GM23338 (cell line): ENCODE measurements at regions not wholly inside any gene's neighbourhood (a gene's known extent, or its start where the extent isn't known, plus 50 kb on each side); places are given as distances from the start of the nearest gene placed in this dataset.

Experiments
- ATAC-seq: fragments of 200-7000 bp; cut with Tn5 transposase; 3 replicates; pipeline ENCODE4 v1.9.1; 2020
- DNase-seq: peaks from one replicate; pipeline ENCODE4 v3.0.0-alpha.2; 2015; ENCODE audit warnings: low spot score
- H2AFZ ChIP-seq: fragments of 200-600 bp; sonication (generic); 2 replicates; pipeline ENCODE4 v1.8.0; 2016; ENCODE audit warnings: antibody characterized with exemption, mild to moderate bottlenecking, moderate library complexity
- H3F3A ChIP-seq: fragments of 200-600 bp; sonication (generic); replicated peaks from 2 replicates; pipeline ENCODE4 v1.8.0; 2017; ENCODE audit warnings: antibody characterized with exemption, mixed run types, low read depth
- H3K27ac ChIP-seq: fragments of 200-600 bp; sonication (generic); 2 replicates; pipeline ENCODE4 v1.6.1; 2016; ENCODE audit warnings: low read depth
- H3K27me3 ChIP-seq: fragments of 200-600 bp; sonication (generic); 2 replicates; pipeline ENCODE4 v1.8.0; 2016; ENCODE audit warnings: mild to moderate bottlenecking, mixed run types, moderate library complexity; ENCODE audit not compliant: insufficient read depth
- H3K36me3 ChIP-seq: fragments of 200-600 bp; sonication (generic); 2 replicates; pipeline ENCODE4 v1.8.0; 2016; ENCODE audit warnings: mild to moderate bottlenecking; ENCODE audit not compliant: insufficient read depth
- H3K4me1 ChIP-seq: fragments of 200-600 bp; sonication (generic); 2 replicates; pipeline ENCODE4 v1.8.0; 2016; ENCODE audit warnings: mild to moderate bottlenecking, moderate library complexity; ENCODE audit not compliant: insufficient read depth
- H3K4me2 ChIP-seq: fragments of 200-600 bp; sonication (generic); 2 replicates; pipeline ENCODE4 v1.7.1; 2017; ENCODE audit warnings: mixed run types
- H3K4me3 ChIP-seq: fragments of 200-600 bp; sonication (generic); 2 replicates; pipeline ENCODE4 v1.6.1; 2016; ENCODE audit warnings: mixed run types
- H3K79me2 ChIP-seq: fragments of 200-600 bp; sonication (generic); replicated peaks from 2 replicates; pipeline ENCODE4 v1.8.0; 2017; ENCODE audit warnings: mild to moderate bottlenecking; ENCODE audit not compliant: insufficient read depth
- H3K9me2 ChIP-seq: fragments of 200-600 bp; sonication (generic); 2 replicates; pipeline ENCODE4 v1.8.0; 2017; ENCODE audit not compliant: insufficient read depth
- H4K20me1 ChIP-seq: fragments of 200-600 bp; sonication (generic); replicated peaks from 2 replicates; pipeline ENCODE4 v1.8.0; 2017; ENCODE audit warnings: mild to moderate bottlenecking; ENCODE audit not compliant: insufficient read depth
- H3K27ac Mint-ChIP-seq: 2 replicates; pipeline ENCODE4 v1.8.0; 2020; ENCODE audit warnings: inconsistent platforms, mild to moderate bottlenecking, moderate library complexity, mixed read lengths
- H3K27me3 Mint-ChIP-seq: 3 replicates; pipeline ENCODE4 v1.8.0; 2022; ENCODE audit warnings: low read depth, mild to moderate bottlenecking, moderate library complexity, mixed read lengths, inconsistent platforms; ENCODE audit not compliant: insufficient read depth, poor library complexity
- H3K36me3 Mint-ChIP-seq: 3 replicates; pipeline ENCODE4 v1.8.0; 2021; ENCODE audit warnings: low read depth, mild to moderate bottlenecking, inconsistent platforms, moderate library complexity, mixed read lengths
- H3K4me1 Mint-ChIP-seq: 3 replicates; pipeline ENCODE4 v1.8.0; 2020; ENCODE audit warnings: mild to moderate bottlenecking, inconsistent platforms, mixed read lengths
- H3K4me3 Mint-ChIP-seq: 3 replicates; pipeline ENCODE4 v1.8.0; 2021; ENCODE audit warnings: moderate library complexity, mild to moderate bottlenecking, inconsistent platforms, mixed read lengths
- H3K9me3 Mint-ChIP-seq: 3 replicates; pipeline ENCODE4 v1.8.0; 2020; ENCODE audit warnings: moderate library complexity, mild to moderate bottlenecking, inconsistent platforms, mixed read lengths
- CTCF ChIP-seq, 2 experiments: fragments of 200-600 bp in 1 of 2; sonication (generic) in 1 of 2; conservative IDR thresholded peaks; 2 replicates each; pipeline versions ENCODE4 v1.5.1 to v1.6.1; 2016 to 2017; ENCODE audit warnings: antibody characterized with exemption in 2 of 2, low read depth in 2 of 2, mild to moderate bottlenecking in 2 of 2, moderate library complexity in 1 of 2
- EZH2 ChIP-seq: fragments of 200-600 bp; sonication (generic); IDR thresholded peaks from one replicate; pipeline ENCODE4 v1.8.0; 2017; ENCODE audit warnings: antibody characterized with exemption, mild to moderate bottlenecking, low read depth; ENCODE audit not compliant: unreplicated experiment
- NANOG ChIP-seq: IDR thresholded peaks from 2 replicates; pipeline ENCODE4 v1.6.1; 2016; ENCODE audit warnings: antibody characterized with exemption, borderline replicate concordance
- TF ChIP-seq, protein P1 (sequence below): IDR thresholded peaks from one replicate; pipeline ENCODE4 v1.6.1; 2018; ENCODE audit warnings: antibody characterized with exemption; ENCODE audit not compliant: unreplicated experiment
- TF ChIP-seq, protein P2 (sequence below): IDR thresholded peaks from 2 replicates; pipeline ENCODE4 v1.6.1; 2016; ENCODE audit warnings: antibody characterized with exemption
- TF ChIP-seq, protein P3 (sequence below): fragments of 250-450 bp; sonication (Bioruptor Pico); IDR thresholded peaks from 2 replicates; pipeline ENCODE4 v1.5.0; 2020; ENCODE audit warnings: mild to moderate bottlenecking, moderate library complexity

DNA sequence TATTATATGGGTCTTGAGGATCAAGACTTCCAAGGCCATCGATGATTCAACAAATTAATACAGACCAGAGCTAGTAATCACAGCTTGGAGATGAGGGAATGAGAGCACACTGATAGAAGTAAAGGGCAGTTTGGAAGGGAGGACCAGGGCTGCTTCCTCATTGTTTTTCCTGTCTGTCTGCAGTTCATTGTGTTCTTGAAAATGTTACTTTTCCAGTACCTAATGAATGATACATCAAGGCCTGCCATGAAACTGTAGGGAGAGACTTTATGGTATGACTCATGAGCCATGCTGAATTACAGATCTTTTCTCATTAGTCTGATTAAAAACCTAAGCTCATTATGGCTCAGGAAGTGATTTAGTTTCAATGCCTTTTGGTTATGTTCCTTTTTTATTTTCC, 855.6 kb downstream of the KCNA4 start (continued):
- TF ChIP-seq, protein P1, sequence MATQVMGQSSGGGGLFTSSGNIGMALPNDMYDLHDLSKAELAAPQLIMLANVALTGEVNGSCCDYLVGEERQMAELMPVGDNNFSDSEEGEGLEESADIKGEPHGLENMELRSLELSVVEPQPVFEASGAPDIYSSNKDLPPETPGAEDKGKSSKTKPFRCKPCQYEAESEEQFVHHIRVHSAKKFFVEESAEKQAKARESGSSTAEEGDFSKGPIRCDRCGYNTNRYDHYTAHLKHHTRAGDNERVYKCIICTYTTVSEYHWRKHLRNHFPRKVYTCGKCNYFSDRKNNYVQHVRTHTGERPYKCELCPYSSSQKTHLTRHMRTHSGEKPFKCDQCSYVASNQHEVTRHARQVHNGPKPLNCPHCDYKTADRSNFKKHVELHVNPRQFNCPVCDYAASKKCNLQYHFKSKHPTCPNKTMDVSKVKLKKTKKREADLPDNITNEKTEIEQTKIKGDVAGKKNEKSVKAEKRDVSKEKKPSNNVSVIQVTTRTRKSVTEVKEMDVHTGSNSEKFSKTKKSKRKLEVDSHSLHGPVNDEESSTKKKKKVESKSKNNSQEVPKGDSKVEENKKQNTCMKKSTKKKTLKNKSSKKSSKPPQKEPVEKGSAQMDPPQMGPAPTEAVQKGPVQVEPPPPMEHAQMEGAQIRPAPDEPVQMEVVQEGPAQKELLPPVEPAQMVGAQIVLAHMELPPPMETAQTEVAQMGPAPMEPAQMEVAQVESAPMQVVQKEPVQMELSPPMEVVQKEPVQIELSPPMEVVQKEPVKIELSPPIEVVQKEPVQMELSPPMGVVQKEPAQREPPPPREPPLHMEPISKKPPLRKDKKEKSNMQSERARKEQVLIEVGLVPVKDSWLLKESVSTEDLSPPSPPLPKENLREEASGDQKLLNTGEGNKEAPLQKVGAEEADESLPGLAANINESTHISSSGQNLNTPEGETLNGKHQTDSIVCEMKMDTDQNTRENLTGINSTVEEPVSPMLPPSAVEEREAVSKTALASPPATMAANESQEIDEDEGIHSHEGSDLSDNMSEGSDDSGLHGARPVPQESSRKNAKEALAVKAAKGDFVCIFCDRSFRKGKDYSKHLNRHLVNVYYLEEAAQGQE: no peak

DNA sequence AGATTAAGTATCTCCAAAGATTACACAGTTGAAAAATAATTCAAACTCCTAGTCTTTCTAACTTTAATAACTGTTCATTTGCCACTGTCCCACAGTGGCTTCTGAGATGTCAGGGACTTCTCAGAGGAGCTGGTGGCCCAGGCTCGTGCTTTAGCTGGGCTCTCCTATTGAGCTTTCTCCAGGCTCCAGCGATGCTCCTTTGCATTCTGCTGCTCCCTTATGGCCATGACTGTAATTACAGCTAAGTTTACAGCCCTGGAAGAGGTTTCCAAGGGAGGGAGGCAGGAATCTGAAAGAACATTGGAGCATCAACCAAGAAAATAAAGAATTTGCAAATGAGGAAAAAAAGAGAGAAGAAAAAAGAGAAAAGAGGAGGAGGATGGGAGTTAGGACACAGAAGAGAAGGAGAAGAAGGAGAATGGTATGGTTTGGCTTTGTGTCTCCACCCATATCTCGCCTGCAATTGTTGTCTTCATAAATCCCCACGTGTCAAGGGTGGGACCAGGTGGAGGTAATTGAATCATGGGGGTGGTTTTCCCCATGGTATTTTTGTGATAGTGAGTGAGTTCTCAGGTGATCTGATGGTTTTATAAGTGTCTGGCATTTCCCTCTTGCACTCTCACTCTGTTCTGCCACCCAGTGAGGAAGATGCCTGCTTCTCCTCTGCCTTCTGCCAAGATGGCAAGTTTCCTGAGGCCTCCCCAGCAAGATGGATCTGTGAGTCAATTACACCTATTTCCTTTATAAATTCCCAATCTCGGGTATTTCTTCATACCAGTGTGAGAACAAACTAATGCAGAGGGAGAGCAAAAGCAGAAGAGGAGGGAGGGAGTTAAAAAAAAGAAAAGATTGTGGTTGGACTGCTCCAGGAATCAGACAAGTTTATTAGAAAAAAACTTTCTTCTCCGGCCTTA, 857.0 kb downstream of the KCNA4 start:
- no peaks in the 10 kb centered on the region for H3K36me3 Mint-ChIP-seq
- Histone ChIP-seq H3F3A (no peaks in the 10 kb centered on the region), H3K36me3 (no peaks in the 10 kb centered on the region), H2AFZ (no peak overlapping the region), H3K4me2 (no peak overlapping the region), H3K27me3 (no peaks in the 10 kb centered on the region), H3K27ac (no peak overlapping the region), H4K20me1 (no peaks in the 10 kb centered on the region), H3K4me1 (no peaks in the 10 kb centered on the region), H3K9me2 (no peaks in the 10 kb centered on the region), H3K4me3 (no peak overlapping the region), H3K79me2 (no peaks in the 10 kb centered on the region)
- peaks cover 9% of the 10 kb centered on the region; the same call in 2 of the 3 replicates for H3K4me1 Mint-ChIP-seq
- no peak overlapping the region for H3K27ac Mint-ChIP-seq
- peaks cover 2% of the 10 kb centered on the region for H3K27me3 Mint-ChIP-seq
- no peak overlapping the region for H3K4me3 Mint-ChIP-seq
- H3K9me3 Mint-ChIP-seq: no peaks in the 10 kb centered on the region; the same call in 2 of the 3 replicates
- ATAC-seq: peak; percentile 97
- DNase-seq: peak; percentile 84
- TF ChIP-seq, protein P2, sequence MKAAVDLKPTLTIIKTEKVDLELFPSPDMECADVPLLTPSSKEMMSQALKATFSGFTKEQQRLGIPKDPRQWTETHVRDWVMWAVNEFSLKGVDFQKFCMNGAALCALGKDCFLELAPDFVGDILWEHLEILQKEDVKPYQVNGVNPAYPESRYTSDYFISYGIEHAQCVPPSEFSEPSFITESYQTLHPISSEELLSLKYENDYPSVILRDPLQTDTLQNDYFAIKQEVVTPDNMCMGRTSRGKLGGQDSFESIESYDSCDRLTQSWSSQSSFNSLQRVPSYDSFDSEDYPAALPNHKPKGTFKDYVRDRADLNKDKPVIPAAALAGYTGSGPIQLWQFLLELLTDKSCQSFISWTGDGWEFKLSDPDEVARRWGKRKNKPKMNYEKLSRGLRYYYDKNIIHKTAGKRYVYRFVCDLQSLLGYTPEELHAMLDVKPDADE: no peak
- TF ChIP-seq CTCF (conservative IDR thresholded peaks at IDR 0.05; ENCODE audit: low read depth in 2 of 2) (peak; percentile 81 to 86), EZH2 (no peak), NANOG (no peak)
- TF ChIP-seq, protein P1: no peak
- TF ChIP-seq, protein P3, sequence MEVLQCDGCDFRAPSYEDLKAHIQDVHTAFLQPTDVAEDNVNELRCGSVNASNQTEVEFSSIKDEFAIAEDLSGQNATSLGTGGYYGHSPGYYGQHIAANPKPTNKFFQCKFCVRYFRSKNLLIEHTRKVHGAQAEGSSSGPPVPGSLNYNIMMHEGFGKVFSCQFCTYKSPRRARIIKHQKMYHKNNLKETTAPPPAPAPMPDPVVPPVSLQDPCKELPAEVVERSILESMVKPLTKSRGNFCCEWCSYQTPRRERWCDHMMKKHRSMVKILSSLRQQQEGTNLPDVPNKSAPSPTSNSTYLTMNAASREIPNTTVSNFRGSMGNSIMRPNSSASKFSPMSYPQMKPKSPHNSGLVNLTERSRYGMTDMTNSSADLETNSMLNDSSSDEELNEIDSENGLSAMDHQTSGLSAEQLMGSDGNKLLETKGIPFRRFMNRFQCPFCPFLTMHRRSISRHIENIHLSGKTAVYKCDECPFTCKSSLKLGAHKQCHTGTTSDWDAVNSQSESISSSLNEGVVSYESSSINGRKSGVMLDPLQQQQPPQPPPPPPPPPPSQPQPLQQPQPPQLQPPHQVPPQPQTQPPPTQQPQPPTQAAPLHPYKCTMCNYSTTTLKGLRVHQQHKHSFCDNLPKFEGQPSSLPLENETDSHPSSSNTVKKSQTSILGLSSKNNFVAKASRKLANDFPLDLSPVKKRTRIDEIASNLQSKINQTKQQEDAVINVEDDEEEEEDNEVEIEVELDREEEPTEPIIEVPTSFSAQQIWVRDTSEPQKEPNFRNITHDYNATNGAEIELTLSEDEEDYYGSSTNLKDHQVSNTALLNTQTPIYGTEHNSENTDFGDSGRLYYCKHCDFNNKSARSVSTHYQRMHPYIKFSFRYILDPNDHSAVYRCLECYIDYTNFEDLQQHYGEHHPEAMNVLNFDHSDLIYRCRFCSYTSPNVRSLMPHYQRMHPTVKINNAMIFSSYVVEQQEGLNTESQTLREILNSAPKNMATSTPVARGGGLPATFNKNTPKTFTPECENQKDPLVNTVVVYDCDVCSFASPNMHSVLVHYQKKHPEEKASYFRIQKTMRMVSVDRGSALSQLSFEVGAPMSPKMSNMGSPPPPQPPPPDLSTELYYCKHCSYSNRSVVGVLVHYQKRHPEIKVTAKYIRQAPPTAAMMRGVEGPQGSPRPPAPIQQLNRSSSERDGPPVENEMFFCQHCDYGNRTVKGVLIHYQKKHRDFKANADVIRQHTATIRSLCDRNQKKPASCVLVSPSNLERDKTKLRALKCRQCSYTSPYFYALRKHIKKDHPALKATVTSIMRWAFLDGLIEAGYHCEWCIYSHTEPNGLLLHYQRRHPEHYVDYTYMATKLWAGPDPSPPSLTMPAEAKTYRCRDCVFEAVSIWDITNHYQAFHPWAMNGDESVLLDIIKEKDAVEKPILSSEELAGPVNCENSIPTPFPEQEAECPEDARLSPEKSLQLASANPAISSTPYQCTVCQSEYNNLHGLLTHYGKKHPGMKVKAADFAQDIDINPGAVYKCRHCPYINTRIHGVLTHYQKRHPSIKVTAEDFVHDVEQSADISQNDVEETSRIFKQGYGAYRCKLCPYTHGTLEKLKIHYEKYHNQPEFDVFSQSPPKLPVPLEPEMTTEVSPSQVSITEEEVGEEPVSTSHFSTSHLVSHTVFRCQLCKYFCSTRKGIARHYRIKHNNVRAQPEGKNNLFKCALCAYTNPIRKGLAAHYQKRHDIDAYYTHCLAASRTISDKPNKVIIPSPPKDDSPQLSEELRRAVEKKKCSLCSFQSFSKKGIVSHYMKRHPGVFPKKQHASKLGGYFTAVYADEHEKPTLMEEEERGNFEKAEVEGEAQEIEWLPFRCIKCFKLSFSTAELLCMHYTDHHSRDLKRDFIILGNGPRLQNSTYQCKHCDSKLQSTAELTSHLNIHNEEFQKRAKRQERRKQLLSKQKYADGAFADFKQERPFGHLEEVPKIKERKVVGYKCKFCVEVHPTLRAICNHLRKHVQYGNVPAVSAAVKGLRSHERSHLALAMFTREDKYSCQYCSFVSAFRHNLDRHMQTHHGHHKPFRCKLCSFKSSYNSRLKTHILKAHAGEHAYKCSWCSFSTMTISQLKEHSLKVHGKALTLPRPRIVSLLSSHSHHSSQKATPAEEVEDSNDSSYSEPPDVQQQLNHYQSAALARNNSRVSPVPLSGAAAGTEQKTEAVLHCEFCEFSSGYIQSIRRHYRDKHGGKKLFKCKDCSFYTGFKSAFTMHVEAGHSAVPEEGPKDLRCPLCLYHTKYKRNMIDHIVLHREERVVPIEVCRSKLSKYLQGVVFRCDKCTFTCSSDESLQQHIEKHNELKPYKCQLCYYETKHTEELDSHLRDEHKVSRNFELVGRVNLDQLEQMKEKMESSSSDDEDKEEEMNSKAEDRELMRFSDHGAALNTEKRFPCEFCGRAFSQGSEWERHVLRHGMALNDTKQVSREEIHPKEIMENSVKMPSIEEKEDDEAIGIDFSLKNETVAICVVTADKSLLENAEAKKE: peak; percentile 62
